ENCODE measurements at regions not wholly inside any gene's neighbourhood (a gene's known extent, or its start where the extent isn't known, plus 50 kb on each side); places are given as distances from the start of the nearest gene placed in this dataset.
A peak's percentile ranks its signal among the peaks of the same experiment; 100 is the strongest.

- Mint-ChIP-seq H3K4me3 (ENCODE audit: unreplicated experiment) (peak overlapping the region; percentile 52), H3K27ac (ENCODE audit: unreplicated experiment) (no peak overlapping the region), H3K36me3 (ENCODE audit: unreplicated experiment) (peaks cover 15% of the 10 kb centered on the region), H3K4me1 (ENCODE audit: low read depth, unreplicated experiment) (peaks cover 2% of the 10 kb centered on the region), H3K9me3 (ENCODE audit: unreplicated experiment) (peaks cover 9% of the 10 kb centered on the region), H3K27me3 (ENCODE audit: unreplicated experiment) (peaks cover 17% of the 10 kb centered on the region)
- no peak for DNase-seq
- no peak for TF ChIP-seq CTCF (IDR thresholded peaks at IDR 0.05; ENCODE audit: partially characterized antibody, unreplicated experiment)
Observed at GRCh38 chr6:165805636-165806035, 142.6 kb upstream of the PDE10A start.

GRCh38 chr6:165805067-165805555 lies 142.1 kb upstream of the PDE10A start:
- Mint-ChIP-seq H3K4me1 (ENCODE audit: low read depth, unreplicated experiment) (peaks cover 2% of the 10 kb centered on the region), H3K9me3 (ENCODE audit: unreplicated experiment) (peaks cover 4% of the 10 kb centered on the region), H3K27me3 (ENCODE audit: unreplicated experiment) (peaks cover 14% of the 10 kb centered on the region), H3K36me3 (ENCODE audit: unreplicated experiment) (peaks cover 10% of the 10 kb centered on the region), H3K4me3 (ENCODE audit: unreplicated experiment) (no peak overlapping the region), H3K27ac (ENCODE audit: unreplicated experiment) (no peak overlapping the region)
- DNase-seq = no peak
- TF ChIP-seq CTCF (IDR thresholded peaks at IDR 0.05; ENCODE audit: partially characterized antibody, unreplicated experiment) = no peak

GRCh38 chr6:165804331-165805066 lies 141.5 kb upstream of the PDE10A start:
- H3K4me1 Mint-ChIP-seq (ENCODE audit: low read depth, unreplicated experiment) = peaks cover 6% of the 10 kb centered on the region
- H3K27ac Mint-ChIP-seq (ENCODE audit: unreplicated experiment) = peak overlapping the region; percentile 26
- no peak for TF ChIP-seq CTCF (IDR thresholded peaks at IDR 0.05; ENCODE audit: partially characterized antibody, unreplicated experiment)
- H3K9me3 Mint-ChIP-seq (ENCODE audit: unreplicated experiment) = peaks cover 2% of the 10 kb centered on the region
- peaks cover 9% of the 10 kb centered on the region for H3K36me3 Mint-ChIP-seq (ENCODE audit: unreplicated experiment)
- DNase-seq = peak; percentile 24
- peak overlapping the region; percentile 75 for H3K4me3 Mint-ChIP-seq (ENCODE audit: unreplicated experiment)
- H3K27me3 Mint-ChIP-seq (ENCODE audit: unreplicated experiment) = peaks cover 13% of the 10 kb centered on the region

GRCh38 chr6:165800337-165800736 lies 137.3 kb upstream of the PDE10A start:
- Mint-ChIP-seq H3K27me3 (ENCODE audit: unreplicated experiment) (peaks cover 5% of the 10 kb centered on the region), H3K27ac (ENCODE audit: unreplicated experiment) (no peak overlapping the region)

More at GRCh38 chr6:165800337-165800736, 137.3 kb upstream of the PDE10A start:
- Mint-ChIP-seq H3K36me3 (ENCODE audit: unreplicated experiment) (peaks cover 9% of the 10 kb centered on the region), H3K4me3 (ENCODE audit: unreplicated experiment) (no peak overlapping the region), H3K4me1 (ENCODE audit: low read depth, unreplicated experiment) (peaks cover 8% of the 10 kb centered on the region), H3K9me3 (ENCODE audit: unreplicated experiment) (peaks cover 2% of the 10 kb centered on the region)
- DNase-seq = no peak
- TF ChIP-seq CTCF (IDR thresholded peaks at IDR 0.05; ENCODE audit: partially characterized antibody, unreplicated experiment) = no peak
